ENCODE measurements at regions not wholly inside any gene's neighbourhood (a gene's known extent, or its start where the extent isn't known, plus 50 kb on each side); places are given as distances from the start of the nearest gene placed in this dataset.
"Not testable (repeated sequence)": the region's sequence is repeated elsewhere in the genome, so short reads cannot be mapped to it uniquely, and the experiment has no call there.

DNA sequence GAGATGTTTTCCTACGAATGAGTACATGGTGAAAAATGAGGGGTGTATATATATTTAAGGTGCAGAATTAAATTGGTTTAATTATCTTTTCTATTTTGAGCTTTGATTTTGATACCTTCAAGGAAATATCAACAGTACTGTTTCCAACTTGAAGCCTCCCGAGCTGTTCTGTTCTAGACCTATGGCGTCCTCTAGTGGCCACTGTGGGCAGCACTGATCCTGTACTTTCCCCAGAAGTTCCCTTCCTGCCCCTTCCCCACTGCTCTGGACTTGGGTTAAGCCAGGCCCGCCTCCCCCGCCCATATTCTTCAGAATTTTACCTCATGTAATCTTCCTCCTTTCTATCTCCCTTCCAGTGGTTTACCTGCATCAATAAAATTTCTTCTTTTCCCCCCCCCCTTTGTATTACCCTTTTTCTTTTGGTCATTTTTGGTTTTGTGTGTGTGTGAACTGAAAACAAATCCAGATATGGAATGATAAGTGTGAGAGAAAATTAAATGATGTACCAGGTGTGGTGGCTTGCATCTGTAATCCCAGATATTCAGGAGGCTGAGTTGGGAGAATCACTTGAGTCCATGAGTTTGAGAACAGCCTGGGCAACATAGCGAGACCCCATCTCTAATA lies 1643.5 kb downstream of the TP53TG3F start:
- no peak for DNase-seq

DNA sequence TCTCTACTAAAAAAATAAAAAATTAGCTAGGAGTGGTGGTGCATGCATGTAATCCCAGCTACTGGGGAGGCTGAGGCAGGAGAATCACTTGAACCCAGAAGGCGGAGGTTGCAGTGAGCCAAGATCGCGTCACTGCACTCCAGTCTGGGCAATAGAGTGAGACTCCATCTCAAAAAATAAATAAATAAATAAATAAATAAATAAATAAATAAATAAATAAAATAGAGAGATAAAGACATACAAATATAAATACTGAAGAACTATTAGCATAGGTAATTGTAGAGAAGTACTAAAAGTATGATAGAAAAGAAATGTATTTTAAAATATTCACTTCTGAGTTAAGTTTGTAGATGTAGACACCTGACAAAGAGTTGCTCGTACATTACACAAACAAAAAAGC lies 1652.4 kb downstream of the TP53TG3F start:
- not testable (repeated sequence) for DNase-seq

DNA sequence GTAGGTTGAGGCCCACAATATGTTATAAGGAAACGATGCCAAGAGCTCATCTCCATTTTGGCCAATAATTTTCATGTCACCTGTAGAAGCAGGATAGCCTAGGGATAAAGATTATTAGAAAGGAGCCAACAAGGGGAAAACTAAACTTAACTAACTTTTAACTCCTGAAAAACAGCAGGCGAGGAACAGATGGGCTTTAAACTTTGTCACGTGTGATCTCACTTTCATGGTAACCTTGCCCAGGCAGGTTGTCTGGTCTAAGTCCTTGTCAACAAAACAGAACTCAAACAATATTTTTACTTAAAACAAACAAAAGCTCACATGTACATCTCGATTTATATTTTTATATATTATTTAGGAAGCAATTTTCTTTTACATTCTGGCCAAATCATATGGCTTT lies 1672.0 kb downstream of the TP53TG3F start:
- no peak for DNase-seq

DNA sequence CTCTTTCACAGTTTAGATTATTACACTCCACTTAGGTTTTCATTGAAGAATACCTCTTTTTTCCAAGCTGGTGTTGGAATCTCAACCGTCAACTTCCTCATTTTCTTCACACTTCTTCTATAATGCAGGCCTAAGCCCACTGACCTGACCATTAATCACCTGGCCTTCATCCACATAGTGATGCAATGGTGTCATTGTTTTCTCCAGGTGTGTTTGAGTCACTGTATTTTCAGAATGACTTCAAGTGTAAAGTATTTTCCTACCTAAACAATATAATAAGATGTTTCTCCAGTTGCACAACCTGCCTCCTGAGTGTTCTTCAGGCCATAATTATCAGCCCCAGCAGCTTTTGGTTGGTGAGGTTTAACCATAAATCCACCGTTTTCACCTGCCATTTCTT lies 1675.1 kb downstream of the TP53TG3F start:
- no peak for DNase-seq

DNA sequence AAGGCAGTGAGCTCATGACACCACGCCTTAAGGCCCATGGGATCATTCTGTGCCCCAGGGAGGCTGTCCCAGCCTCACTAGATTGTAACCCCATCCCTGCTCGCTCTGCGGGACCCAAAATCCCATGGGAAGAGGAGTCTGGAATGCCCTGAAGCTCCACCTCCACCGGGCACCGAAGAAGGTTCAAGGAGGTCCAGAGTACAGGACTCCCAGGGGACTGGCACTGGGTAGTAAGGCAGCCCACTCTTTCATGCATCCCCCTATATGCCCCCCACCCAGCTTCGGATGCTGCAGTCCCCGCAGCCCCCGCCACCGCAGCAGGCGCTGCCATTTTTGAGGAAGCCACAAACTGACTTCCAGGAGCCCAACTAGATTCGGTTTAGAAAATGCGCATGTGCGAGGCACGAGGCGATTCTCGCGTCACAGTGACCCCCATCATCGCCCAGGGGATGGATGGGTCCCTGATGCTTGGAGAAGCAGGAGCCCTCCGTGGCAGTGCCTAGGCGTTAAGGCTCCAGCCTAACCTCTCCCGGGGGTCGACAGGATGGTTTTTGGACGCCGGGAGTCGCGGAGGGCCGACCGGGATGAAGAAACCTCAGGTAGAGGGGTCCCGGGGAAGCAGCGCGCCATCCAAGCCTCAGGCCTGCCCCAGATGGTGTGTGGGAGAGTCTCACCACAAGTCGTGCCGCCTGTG lies 1681.0 kb downstream of the TP53TG3F start:
- DNase-seq: no peak

DNA sequence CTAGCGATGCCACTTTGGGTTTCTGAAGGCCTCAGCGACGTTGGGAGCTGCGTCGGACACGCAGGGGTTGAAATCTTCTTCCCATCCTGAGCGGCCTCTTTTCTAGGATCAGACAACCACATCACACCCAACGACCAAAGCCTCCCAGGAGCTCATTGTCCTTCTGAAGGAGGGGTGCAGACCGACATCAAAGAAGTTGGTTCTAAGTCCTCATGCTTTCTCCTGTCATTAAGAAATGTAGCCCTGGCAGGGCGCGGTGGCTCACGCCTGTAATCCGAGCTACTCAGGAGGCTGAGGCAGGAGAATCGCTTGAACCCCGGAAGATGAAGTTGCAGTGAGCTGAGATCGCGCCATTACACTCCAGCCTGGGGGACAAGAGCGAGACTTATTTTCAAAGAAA lies 1681.9 kb downstream of the TP53TG3F start:
- no peak for DNase-seq

DNA sequence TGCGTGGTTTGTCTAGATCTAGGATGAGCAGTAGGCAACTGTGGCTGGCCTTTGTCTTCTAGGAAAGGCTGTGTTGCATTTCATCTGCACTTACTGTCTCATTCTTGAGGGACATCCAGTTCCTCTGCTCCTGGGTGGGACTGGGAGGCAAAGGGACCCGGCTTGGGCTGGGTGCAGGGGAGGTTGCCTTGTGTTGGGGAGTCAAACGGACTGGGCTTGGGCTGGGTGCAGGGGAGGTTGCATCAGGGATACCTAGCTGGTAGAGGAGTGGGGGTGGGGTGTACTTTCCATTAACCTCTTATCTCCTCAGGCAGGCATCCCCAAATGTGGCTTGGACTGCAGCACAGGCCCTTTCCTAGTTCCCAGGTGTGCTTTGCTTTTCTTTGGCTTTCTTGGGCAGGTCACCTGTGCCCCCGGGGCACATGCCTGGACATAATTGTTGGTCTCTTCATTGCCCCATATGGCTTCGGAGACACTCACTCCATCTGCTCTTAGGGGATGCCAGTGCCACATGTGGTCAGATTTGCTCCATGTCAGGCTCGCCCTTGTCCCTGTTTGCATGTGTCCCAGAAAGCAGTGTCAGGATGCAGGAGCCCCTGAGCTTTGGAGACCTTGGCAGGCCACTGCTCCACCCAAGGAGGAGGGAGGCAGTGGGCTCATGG lies 1682.9 kb downstream of the TP53TG3F start:
- no peak for DNase-seq

DNA sequence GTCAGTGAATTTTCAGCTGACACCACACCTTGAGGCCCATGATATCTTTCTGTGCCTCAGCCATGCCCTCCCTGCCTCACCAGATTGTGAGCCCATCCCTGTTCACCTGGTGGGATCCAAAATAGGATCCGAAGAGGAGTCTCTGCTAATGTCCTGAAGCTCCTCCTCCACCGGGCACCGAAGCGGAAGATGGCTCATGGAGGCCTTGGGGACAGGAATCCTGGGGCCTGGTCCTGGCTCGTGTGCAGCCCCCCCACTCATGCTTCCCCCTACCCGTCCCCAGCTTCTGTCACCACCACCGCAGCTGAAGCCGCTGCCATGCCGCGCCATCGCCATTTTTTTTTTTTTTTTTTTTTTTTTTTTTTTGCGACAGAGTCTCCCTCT lies 1683.4 kb downstream of the TP53TG3F start:
- no peak for DNase-seq

DNA sequence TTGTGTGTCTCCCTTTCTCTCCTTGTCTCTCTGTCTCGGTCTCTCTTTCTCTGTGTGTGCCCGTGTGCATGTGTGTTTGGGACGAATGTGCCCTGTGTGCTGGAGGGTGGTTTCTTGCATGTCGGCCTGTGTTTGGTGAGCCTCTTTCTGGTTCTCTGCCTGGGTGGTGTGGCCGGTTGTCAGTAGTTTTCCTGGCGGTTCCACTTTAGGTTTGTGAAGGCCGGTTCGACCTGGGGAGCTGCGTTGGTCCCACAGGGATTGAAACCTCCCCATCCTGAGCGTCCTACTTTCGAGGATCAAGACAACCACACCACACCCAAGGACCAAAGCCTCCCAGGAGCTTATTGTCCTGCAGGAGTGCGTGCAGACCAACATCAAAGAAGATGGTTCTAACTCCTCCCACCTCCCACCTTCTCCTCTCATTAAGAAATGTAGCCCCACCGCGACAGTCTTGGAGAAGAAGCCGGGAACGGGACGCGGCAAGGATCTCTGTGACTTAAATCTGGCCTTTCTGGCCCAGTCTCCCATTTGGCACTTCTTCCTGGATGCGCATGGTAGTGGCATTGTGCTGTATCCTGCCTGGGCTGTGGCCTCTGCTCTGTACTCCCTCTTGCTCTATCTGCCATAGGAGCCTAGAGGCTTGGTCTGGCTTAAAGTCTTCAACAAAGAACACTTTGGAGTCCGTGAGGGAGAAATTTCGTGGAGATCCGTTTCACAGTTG lies 1685.0 kb downstream of the TP53TG3F start:
- no peak for DNase-seq

DNA sequence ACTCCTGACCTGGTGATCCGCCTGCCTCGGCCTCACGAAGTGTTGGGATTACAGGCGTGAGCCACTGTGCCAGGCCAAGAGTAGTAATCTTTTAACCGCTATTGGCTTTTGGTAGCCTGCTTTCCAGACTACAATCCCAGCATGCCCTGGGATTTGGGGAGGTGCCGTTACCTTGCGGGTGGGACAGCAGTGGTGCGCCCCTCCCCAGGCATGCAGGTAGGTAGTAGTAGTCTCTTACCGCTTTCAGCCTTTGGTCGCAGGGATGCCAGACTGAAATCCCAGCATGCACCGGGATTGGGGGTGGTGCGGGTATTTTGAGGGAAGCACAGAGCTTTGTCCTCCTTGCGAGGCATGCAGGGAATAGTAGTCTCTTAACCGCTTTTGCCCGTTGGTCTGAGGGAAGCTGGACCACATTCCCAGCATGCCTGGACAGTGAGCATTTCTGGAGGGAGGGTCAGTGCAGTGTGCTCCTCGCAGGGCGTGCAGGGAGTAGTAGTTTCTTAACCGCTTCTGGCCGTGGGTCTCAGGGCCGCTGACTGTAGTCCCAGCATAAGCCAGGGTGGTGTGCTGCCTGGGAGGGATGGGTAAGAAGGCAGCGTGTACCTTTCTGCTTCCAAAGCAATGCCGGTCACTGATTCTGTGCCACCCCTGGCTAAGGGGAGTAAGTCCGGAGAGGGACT lies 1686.8 kb downstream of the TP53TG3F start:
- no peak for DNase-seq

DNA sequence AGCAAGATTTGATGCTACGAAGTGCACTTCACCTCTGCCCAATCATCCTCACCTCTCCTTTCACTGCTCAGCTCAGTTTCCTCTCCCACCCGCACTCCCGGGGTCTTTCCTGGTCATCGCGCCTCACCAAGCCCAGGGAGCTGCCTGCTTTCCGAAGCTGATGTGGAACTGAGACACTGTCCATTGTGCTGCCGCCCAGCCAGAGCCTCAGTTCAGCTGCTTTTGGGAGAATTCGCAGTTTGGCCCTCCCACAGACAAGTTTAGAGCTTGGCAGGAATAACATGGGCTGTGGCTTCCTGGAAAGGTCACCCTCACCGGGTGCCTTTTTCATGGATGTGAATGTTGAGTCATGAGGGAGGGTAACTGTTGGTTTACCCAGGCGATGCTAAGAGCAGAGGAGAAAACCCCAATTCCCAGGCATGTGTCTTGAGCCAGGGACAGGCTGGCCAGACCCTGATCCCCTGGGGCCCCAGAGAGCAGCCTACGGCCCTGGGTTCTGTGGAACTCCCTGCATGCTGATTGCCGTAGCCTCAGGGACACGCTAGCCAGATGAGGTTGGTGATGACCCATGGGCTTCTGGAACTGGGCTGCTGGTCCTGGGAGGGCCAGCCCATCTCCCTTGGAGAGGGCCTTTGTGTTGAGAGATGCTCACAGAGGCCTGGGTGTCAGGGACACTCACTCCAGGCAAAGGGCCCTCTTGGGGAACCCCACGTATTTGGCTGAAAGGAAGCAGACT lies 1687.5 kb downstream of the TP53TG3F start:
- DNase-seq: no peak

DNA sequence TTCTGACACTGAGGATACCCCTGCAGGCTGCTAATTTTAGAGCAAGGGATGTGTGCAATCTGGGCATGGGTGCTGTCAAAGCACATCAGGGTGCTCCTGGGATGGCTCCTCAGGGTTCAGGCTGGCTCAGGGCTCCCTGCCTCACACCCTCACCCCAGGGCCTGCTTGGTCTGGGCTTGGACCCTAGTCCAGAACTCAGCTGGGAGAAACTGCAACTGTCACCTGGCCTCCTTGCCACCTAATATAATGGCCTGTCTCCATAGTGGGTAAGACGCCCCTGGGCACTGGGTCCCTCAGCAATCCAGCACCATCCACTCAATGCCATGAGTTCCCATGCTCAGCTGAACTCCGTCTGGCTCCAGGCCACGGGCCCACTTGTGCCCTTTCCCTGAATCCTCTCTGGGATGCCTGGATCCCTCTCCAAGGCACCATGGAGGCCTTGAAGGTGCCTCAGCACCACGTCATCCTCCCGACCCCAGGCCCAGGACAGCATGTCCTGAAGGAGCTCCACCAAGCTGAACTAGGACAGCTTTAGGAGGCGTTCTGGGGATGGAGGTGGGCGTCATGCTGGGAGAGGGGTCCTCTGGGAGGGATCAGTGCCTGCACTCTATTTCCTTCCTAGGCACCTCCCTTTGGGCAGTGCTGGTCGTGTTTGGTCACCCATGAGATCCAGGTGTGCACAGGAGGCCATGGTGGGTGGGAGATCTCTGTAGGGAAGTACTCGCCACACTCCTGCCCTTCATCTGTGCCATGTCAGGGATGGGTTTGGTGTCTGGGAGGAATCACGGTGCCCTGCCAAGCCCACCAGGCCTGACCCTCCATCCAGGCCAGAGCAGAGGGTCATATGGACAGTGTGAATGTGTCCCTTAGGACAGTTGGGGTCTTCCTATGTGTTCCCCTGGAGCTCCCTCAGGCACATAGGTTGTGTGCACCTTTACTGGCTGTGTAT lies 1688.4 kb downstream of the TP53TG3F start:
- DNase-seq: no peak

DNA sequence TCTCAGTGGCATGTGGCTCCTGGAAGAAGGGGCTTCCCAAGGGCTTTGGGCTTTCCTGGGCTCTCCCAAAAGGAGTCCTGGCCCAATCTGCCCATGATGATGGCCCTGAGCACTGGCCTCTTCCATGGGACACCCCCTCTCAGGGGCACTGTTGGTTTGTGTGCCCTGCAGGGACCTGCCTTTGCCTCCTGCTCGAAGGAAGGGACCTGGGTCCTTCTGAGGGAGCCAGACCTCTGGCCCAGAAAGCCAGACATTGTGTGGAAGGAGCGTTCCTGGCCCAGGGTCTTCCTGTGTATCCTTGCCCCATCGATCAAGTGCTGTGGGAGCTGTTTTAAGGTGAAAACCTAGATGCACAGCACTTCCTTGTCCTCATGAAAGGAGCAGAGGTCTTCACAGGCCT lies 1689.3 kb downstream of the TP53TG3F start:
- DNase-seq: no peak

DNA sequence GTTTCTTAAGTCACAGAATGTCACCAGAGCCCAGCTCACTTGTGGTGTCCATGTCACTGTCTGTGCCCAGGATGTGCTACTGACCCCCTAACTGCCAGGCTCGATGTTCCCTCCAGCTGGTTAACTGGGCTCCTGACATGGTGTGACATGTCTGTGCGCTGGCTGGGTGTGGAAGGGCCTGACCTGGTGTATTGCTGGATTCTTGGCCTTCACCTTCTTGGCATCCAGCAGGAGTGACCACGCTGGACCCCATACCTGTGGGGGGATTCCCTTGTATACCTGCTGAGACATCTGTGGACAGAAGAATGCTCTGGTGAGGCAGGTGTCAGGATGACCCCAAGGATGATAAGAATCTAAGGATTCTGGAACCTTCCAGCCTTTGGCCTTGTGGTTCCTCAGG lies 1690.1 kb downstream of the TP53TG3F start:
- no peak for DNase-seq

DNA sequence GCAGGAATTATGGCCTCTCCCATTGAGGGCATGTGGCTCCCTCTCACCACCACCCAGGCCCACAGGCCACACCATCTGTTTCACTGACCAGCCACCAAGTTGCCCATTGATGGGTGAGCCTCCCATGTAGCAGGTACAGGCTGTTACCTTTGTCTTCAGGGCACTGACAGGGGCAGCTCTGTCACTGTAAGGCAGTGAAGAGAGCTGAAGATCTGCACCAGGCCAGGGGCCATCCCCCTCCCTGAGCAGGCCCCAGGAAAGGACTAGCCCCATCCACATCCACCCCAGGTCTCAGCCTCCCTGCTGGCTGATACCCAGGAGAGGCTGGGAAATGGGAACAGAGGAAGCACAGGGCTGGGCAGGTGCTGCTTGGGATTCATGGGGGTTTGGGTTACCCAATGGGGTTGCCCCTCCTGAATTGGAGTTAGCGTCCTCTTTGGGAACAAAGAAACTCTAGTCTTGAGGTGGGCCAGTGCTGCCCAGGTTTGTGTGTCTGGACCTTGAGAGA lies 1691.4 kb downstream of the TP53TG3F start:
- no peak for DNase-seq

DNA sequence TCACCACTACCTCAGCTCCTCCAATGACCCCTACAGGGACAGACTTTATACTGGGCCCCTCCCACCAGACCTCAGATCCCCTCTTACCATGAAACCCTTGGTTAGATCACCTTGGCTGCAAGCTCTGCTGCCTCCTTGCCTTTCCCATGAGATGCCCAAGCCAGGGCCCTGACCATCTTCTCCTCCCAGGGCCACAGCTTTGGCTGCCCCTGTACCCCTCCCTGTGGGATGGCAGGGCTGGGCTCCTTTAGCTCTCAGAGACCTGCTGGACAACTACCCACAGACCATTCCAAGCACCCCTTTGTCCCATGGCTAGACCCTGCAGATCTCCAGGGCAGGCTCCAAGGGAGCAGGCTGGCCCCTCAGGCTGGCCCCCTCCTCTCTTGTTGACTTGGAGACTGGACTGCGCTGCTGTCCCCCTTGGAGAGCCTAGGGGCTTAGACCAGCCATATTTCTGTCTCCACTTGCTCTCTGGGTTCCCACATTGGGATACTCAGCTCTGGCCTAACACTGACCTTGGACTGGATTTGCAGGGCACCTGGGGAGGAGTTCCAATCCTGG lies 1692.7 kb downstream of the TP53TG3F start:
- DNase-seq: no peak

DNA sequence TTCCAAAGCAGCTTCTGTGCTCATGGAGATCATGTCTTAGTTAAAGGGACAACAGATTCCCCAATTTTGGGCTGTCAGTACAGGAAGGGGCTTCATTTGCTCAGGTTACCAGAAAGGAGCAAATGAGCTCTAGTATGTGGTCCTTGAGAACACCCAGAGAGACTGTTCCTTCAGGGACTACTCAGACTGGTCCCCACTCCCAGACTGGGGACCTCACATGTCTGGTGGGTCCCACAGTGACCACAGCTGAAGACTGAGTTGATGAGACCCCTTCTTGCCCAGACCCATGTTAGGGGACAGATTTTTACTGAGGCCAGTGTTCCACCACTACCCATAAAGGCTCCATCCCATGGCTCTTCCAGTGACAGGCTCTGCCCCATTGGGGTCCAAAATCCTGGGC lies 1695.2 kb downstream of the TP53TG3F start:
- DNase-seq: no peak

DNA sequence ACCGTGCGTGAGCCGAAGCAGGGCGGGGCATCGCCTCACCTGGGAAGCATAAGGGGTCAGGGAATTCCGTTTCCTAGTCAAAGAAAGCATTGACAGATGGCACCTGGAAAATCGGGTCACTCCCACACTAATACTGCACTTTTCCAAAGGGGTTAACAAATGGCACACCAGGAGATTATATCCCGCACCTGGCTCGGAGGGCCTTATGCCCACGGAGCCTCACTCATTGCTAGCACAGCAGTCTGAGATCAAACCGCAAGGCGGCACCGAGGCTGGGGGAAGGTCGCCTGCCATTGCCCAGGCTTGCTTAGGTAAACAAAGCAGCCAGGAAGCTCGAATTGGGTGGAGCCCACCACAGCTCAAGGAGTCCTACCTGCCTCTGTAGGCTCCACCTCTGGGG lies 1698.1 kb downstream of the TP53TG3F start:
- not testable (repeated sequence) for DNase-seq

DNA sequence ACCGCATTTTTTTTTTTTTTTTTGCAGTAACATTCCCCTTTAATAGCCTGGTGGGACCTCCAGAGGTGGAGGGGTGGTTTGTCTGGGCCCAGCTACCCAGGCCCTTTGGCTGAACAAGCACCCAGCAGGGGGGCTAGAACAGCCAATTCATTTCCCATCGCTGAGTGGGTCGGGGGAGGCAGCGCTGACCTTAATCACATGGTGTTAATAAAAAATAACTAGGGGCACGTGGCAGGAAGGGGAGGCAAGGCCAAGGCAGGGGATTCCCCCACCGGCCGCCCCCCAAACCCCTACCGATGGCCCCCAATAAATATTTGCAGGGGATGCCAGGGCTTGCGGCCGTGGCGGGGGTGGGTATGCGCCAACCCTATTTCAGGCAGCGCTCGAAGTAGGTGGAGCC lies 1709.9 kb downstream of the TP53TG3F start:
- not testable (repeated sequence) for DNase-seq

DNA sequence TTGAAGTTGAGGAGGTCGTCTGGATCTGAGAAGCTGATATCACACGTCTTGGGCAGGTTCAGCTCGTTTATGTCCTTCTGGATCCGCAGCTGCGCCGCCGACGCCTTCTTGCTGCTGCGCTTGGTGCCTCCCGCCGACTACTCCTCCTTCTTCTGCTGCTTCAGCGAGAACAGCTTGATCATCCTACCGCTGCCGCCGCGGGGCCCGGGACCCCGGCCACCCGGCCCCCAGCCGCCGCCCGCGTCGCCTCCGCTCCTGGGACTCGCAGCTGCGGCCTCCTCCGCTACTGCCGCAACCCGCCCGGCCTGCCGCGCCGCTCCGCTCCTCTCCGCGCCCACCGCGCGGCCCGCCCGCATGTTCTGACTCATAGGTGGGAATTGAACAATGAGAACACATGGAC lies 1710.6 kb downstream of the TP53TG3F start:
- DNase-seq: not testable (repeated sequence)

DNA sequence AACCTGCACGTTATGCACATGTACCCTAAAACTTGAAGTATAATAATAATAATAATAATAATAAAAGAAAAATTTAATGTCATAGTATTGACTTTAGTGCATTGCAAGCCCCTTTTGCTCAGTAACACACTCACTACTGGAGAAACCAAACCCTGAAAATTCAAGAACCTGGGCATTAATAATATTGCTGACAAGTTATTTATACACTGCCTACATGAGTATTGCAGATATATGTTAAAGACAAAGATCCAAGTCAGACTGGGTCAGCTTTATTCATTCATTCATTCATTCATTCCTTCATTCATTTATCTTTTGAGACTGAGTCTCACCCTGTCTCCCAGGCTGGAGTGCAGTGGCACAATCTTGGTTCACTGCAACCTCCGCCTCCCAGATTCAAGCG lies 1711.2 kb downstream of the TP53TG3F start:
- no peak for DNase-seq

Data from right forelimb (tissue), 1 donor.